Heart left ventricle (tissue), 13 donors: ENCODE measurements at regions not wholly inside any gene's neighbourhood (a gene's known extent, or its start where the extent isn't known, plus 50 kb on each side); places are given as distances from the start of the nearest gene placed in this dataset.

Experiments
- POLR2A ChIP-seq, 2 donors: fragments of 450-650 bp; IDR thresholded peaks; one replicate each; pipeline ENCODE4 v1.6.1; 2017; ENCODE audit warnings: antibody characterized with exemption in 2 of 2, mild to moderate bottlenecking in 2 of 2, moderate library complexity in 2 of 2
- TF ChIP-seq, protein P1 (sequence below), 12 donors: fragments of 200-600 bp; sonication (generic) in 4 of 12; IDR thresholded peaks; one replicate each; pipeline versions ENCODE4 v1.5.0 to v1.8.0; 2018 to 2022; ENCODE audit warnings: antibody characterized with exemption in 12 of 12, mild to moderate bottlenecking in 5 of 12
- donor health status: ischemic (EF 13 %, LVEDD 7.1; RV severe dilation, severe dysfunction).
- donor health status: DM: no; HTN: yes; CAD: no.
- donor health status: DM: no; HTN: no; CAD: no.
- donor health status: ischemic (EF 25% LVEDD 6.9; RV normal size, moderate dysfunction).
- donor health status: ischemic (EF 25% LVEDD 5.7; RV mildly dilated, moderate dysfunction).
- donor health status: ischemic (EF 35%, LVEDD 5.7; RV mildly dilated, moderate dysfunction).
- donor health status: nonischemic (EF 11% LVEDD 7.7; RV severe dilation, severe dysfunction).
- donor health status: DM: yes; HTN: yes; CAD: no.
- donor health status: PGD.
- donor health status: ischemic (EF 29% LVEDD 5.4; RV normal size, mild dysfunction).
- donor health status: nonischemic (EF 23%, LVEDD 6.1; RV moderate dilation, normal function).

DNA sequence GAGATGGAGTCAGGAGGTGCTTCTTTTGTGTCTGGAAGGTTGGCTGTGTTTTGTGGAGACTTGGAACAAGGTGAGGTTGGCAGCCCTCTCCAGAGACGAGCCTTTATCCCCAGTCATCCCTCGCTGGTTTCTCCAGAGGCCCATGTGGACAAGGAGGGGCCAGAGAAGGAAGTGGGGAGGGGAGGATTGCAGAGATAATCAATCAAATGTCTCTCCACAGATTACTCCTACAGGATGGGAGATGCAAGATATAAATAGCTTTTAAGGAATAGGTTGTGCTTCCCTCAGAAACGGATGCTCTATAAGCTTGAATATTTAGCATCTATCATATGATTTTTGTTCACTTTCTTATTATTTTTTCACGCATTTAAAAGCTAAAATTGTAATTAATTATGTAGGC, 70.4 kb upstream of the VWDE start:
- TF ChIP-seq, protein P1, sequence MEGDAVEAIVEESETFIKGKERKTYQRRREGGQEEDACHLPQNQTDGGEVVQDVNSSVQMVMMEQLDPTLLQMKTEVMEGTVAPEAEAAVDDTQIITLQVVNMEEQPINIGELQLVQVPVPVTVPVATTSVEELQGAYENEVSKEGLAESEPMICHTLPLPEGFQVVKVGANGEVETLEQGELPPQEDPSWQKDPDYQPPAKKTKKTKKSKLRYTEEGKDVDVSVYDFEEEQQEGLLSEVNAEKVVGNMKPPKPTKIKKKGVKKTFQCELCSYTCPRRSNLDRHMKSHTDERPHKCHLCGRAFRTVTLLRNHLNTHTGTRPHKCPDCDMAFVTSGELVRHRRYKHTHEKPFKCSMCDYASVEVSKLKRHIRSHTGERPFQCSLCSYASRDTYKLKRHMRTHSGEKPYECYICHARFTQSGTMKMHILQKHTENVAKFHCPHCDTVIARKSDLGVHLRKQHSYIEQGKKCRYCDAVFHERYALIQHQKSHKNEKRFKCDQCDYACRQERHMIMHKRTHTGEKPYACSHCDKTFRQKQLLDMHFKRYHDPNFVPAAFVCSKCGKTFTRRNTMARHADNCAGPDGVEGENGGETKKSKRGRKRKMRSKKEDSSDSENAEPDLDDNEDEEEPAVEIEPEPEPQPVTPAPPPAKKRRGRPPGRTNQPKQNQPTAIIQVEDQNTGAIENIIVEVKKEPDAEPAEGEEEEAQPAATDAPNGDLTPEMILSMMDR (IDR thresholded peaks at IDR 0.05), result no peak
- TF ChIP-seq POLR2A (IDR thresholded peaks at IDR 0.05), result no peak
